GM12892 (cell line): ENCODE measurements at regions not wholly inside any gene's neighbourhood (a gene's known extent, or its start where the extent isn't known, plus 50 kb on each side); places are given as distances from the start of the nearest gene placed in this dataset.

Experiments
- POLR2A ChIP-seq: IDR thresholded peaks from 2 replicates; pipeline ENCODE4 v1.6.1; 2011; ENCODE audit warnings: low read depth, low read length, control low read depth
- POLR2AphosphoS5 ChIP-seq: IDR thresholded peaks from 2 replicates; pipeline ENCODE4 v1.6.1; 2011; ENCODE audit warnings: low read depth, low read length, control low read depth

DNA sequence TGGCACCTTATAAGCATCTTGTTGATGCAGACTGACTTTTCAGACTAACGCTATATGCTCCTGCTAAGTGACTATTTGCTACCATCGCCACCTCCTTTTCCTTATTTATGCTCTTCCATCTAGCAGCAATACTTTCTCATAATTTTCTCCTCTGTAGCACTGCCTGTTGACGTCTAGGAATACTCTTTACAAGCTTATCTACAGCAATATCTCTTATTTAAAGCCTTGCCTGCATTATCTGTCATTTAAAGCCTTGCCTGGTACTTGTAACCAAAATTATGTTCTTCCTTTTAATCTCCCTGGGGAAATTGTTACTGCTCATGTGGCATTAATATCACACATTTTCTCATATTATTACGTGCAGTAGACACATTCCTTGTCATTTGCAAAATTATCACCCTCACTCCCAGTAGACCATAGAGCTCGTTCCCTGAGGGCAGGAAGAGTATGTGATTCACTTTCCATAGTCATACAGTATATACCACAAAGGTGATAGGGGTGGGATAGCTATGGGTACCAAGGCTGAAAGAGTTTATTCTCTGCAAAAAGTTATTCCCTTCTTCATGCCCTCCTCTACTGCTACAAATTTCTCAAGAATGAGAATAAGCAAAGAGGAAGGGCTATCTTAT, 359.7 kb upstream of the PCDH15 start:
- TF ChIP-seq POLR2A, result no peak
- TF ChIP-seq POLR2AphosphoS5, result no peak
